NCI-H748 (cell line): ENCODE measurements at regions not wholly inside any gene's neighbourhood (a gene's known extent, or its start where the extent isn't known, plus 50 kb on each side); places are given as distances from the start of the nearest gene placed in this dataset.
A peak's percentile ranks its signal among the peaks of the same experiment; 100 is the strongest.

Experiments used
- DNase-seq: peaks from one replicate; lab custom pipeline; 2025; ENCODE audit not compliant: unreplicated experiment; lab: John Stamatoyannopoulos, UW

DNA sequence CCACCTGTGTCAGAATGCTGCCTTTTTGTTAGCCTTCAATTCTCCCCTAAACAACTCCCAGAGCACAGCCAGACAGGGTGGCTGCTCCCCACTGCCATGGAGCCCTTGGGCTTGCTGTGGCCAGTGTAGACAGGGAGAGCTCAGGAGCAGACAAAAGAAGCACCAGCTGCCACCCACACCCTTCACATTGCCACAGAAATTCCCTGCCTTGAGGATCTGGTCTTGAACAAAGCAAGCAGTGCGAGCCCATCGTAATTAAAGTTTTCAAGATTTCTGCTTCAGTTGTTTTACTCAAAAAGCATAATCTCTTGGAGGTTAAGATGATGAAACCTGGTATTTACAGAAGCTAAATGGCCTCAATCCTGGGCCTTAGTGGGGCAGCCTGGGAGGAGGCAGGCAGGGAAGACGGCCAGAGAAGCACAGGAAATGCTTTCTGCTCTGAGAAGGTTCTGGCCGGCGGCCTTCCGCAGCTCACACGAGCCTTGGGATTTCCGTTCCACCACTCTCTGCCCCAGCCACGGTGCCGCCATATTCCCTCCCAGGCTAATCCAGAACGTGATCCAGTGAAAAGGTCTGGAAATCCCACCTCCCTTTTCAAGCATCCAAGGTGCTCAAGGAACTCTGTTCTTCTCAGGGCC is 535.2 kb downstream of the BCL11B start:
- no peak for DNase-seq

DNA sequence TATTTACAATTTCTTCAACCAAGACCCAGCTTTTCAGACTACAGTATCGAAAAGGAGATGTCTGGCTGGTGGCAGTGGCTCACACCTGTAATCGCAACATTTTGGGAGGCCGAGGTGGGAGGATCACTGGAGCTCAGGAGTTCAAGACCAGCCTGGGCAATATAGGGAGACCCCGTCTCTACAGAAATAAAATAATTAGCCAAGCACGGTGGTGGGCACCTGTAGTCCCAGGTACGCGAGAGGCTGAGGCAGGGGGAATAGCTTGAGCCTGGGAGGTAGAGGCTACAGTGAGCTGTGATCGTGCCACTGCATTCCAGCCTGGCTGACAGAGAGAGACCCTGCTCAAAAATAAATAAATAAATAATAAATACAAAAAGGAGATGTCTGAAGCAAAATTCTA is 530.5 kb downstream of the BCL11B start:
- no peak for DNase-seq

DNA sequence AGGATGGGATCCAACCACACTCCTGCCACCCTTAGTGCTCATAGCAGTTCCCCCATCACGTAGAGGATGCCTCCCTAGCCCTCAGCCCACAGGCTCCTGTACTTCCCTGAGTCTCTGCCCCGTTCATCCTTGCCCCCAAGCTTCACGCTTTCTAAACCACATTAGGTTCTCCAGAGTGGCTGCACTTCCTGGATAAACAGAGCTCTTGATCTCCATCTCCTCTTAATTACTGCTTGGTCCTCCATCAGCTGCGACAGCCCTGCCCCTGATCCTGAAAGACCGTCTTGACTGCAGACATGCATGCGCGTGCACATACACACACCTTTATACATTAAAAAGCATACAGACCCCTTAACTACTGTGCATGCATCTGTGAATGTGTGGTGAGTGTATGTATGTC is 530.0 kb downstream of the BCL11B start:
- DNase-seq = peak; percentile 16

DNA sequence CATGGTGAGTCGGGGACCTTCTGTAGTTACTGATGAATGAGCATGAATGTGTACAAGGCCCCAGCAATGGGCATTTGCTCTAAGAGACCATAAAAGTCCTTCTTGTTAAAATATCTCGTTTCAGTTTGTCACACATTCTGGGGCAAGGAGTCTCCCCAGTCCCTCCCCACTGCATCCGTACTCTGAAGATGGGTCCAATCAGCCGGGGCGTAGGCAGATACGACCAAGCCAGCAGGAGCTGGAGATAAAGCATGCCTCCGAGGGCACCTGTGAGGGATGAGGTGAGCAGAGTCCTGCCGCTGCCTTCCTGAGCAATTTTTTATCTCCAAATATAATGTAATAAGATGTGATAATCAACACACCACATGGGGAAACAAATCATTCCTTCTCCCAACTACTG is 528.5 kb downstream of the BCL11B start:
- no peak for DNase-seq

DNA sequence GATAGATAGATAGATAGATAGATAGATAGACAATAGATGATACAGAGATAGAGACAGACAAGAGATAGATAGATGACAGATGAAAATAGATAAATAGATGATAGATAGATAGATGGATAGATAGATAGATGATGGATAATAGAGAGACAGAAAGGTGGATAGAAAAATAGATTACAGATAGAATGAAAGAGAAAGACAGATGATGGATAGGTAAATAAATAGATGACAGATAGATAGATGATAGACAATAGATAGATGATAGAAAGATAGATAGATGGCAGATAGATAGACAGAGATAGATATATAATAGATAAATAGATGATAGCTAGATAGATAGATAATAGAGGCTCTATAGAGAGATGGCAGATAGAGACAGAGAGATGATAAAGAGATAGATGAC is 523.0 kb downstream of the BCL11B start:
- no peak for DNase-seq

DNA sequence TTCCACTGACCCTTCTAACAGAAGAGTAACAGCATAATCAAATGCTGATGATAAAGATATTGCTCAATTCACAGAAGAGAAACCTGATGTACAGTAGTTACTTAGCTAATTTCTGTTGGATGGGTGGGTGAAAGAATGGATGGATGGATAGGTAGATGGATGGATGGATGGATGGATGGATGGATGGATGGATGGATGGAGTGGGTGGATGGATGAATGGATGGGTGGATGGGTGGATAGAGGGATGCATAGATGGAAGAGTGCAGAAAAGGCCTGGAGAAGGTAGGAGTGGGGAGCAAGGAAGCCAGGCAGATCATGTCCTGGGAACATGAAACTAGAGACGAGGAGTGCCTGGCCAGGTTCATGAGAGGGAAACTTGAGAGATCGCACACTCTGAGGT is 520.9 kb downstream of the BCL11B start:
- DNase-seq = no peak

DNA sequence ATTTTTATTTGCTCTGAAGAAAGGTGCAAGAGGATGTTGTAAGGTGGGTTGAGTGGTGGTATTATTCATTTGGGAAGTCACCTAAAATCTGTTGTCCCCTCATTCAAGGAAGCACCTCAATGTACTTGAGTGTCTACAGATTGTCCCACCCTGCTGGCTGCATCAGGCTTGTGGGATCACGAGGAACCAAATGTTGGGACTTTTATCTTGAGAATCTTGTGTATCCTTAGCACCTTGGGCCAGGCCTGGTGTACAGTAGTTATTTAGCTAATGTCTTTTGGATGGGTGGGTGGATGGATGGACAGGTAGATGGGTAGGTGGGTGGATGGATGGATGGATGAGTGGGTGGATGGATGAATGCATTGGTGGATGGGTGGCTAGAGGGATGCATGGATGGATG is 519.3 kb downstream of the BCL11B start:
- DNase-seq = no peak

DNA sequence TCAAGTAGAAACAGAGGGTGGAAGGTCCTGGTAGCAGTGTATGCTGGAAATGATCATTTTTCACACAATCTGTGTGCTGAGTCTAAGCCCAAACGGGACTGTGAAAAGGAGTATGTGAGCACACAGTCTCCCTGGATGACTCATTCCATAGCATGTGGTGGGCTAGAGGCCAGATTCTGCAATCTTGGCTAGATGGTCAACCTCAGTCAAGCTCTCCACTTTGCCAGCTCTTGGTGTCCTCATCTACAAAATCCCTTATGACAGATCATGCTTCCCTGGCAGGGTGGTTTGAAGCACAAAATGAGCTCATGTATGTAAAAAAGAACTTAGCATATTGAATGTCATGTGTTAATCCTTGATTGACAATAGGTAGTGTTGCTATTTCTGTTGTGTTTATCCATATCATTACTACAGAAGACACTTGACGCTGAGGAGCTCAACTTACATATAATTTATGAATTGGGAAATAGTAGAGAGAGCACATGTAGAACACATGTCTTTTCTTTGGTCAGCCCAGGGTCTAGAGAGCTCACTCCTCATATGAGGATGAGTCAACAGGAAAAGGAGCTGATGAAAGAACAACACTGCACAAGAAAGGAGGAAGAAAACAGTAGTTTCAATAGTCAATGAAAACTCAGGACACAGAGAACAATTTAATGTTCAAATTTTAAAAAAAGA is 517.5 kb downstream of the BCL11B start:
- DNase-seq = no peak

DNA sequence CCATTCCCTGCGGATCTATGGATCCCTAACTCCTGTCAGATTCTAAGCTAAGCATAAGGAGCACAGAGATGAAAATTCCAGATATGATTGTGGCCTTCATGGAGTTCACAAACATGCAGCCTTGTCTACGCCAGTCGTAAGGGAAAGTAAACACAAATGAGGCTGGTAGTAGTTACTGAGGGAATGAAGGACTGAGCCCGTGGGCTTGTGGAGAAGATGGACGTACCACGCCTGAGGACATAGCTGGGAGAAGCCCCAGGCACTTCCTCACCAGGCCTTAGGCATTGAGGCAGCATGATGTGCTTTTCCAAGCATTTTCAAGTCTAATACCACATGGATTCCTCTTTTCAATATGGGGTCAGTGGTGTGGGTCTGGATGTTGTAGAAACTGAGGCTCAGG is 515.2 kb downstream of the BCL11B start:
- no peak for DNase-seq

DNA sequence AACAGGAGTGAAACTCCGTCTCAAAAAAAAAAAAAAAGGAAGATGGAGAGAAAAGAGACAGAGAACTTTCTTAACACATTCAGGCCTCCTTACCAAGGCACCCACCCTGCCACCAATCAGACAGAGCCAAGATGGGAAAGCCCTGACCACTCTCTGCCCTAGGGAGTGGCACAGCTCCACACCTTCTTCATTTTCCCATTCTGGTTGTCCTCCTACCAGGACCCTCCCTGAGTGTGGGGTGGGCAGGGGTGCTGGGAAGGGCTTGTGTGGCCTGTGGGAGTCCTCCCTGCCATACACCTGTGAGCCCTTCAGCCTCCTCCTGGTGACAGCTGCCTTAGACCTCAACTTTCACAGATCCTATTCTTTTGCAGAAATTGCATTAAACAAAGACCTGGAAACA is 513.6 kb downstream of the BCL11B start:
- no peak for DNase-seq

DNA sequence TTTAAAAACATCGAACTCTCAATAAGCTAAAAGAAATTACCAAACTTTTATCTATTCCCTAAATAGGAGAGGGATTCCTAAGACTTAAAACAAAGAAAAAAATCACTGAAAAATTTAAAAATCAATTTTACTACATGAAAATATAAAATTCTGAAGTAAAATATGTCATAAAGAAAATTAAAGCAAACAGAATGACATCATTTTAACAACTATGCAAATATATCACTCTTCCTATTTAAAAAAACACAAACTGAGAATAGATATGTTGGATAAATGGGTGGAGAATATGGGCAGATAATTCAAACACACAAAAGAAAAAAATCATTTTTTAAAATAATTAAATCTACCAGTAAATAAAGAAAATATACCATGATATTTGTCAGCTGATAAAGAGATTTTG is 510.0 kb downstream of the BCL11B start:
- no peak for DNase-seq

DNA sequence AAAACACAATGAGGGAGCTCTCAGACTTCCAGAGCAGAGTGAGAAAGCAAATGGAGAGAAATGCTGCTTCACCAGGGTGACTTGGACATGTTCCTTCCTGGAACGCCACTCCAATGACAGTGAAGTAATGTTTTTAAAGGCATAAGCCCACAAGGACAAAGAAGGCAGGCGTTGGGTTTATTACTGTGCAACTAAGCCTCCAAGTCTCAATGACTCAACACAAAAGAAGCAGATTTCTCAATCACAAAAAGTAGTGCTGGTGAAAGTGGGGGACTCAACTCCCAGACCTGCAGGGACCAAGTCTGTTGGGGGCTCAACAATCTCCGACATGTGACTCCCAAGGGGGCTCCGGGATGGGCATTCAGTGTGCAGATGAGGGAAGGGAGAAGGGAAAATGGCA is 505.2 kb downstream of the BCL11B start:
- DNase-seq = no peak

DNA sequence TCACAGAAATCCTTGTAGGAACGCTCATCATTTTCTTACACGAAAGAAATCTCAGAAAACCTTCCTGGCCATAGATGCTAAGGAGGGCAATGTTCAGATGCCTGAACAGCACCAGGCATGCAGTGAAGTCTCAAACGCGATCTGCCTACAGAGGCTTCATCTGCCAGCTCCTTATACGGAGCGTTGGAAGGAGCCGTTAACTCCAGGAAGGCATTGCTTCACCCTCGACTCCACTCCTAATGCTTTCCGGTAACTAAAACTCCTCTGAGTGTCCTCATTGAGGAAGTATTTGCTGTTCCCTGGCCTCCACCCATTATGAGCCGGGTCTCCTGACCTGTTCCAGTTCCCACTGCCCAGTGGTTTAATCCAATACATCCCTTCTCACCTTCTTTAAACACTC is 502.7 kb downstream of the BCL11B start:
- no peak for DNase-seq

DNA sequence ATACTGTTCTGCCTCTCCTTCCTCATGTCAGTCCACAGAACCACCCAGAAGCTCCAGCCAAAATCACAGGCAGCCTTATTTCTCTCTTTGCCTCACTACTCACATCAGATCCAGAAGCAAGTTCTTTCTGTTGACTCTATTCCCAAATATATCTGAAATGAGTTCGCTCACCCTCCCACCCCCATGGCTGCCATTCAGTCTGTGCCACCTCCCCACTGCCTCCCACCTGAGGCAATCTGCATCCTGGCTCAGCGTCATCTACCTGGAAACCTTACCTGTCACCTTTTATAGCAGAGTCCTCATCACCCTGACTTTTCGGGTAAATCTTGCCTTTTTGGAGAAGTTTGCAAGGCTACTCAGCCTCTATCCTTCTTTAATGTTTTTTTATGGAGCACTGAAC is 501.8 kb downstream of the BCL11B start:
- DNase-seq = no peak

DNA sequence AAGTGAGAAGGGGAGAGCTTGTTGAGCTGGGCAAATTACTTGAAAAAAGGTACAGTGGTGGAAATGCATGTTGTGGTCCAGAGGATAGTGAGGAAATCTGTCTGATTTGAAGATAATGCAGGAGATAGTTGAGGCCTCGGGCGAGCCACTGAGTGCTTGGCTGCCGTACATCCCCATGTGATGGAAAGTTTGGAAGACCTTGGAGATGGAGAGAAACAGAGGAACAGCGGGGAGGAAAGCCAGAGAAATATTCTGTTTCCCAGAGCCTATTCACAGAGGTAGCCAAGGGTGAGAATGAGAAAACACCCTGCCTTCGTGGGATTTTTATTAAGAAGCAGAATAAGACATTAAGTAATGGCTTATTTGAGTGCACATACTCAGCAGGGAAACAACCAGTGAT is 498.2 kb downstream of the BCL11B start:
- DNase-seq = no peak

DNA sequence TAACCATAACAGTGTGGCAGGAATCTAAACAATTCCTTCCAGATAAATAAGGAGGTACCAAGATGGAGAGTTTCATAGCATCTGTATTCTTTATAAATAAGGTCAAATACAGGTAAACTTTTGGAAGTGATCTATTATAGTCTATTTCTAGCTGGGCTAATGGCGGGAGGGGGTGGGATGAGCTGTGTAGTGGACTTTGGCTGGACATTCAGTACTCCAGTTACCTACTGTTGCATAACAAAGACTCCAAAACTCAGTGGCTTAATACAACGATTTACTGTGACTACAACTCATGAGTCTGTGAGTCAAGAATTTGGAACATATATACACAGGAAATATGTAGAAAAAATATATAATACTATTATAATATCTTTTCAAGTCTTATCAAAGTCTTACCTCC is 496.1 kb downstream of the BCL11B start:
- no peak for DNase-seq

DNA sequence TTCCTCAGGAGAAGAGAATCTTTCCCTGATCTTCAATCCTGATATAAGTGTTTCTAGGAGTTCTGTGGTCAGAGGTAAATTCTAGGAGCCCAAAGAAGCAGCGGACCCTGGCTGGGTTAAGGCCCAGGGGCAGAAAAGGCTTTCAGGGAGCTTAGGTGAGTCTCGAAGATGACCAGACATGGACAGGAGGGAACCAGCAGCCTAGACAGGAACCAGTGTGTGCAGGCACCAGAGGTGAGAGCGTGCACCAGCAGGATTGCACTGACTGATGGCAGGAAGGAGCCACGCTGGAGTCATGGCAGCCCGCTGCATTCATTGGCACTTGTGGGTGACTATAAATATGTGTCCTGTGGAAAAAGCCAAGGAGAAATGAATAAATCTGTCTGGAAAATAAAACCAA is 489.9 kb downstream of the BCL11B start:
- DNase-seq = no peak

DNA sequence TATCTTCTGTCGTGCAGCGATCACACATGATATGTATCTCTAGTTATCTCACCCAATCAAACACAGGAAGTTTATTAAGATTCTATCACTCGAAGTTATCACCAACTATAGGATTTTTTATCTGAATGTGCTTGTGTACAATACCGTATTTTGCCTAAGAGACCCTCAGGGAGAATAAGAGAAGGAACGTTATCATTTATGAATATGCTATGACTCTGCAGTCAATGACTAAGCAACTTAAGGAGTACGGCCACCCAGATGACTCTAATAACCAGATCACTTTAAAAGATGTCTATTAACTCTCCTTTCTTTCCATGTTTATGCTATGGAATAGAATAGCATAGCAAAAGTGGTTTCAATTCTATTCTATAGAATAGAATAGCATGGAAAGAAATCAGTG is 486.4 kb downstream of the BCL11B start:
- no peak for DNase-seq

DNA sequence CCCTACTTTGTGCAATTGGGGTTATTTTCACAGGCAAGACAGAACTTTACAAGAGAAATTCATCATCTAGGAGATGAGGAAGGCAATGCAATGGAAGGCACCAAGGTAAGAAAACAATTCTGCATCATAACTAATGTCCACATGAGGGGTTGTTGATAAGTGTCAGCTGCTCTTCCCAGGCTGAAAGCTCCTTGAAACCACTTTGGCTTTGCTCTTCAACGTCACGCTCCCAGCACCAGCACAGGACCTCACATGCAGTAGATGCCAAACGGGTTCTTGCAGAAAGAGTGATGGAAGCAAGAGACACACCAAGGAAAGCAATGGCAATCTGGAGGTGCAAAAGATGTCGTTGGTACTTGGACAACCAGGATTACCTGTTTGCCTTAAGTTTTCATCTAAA is 485.5 kb downstream of the BCL11B start:
- DNase-seq = no peak

DNA sequence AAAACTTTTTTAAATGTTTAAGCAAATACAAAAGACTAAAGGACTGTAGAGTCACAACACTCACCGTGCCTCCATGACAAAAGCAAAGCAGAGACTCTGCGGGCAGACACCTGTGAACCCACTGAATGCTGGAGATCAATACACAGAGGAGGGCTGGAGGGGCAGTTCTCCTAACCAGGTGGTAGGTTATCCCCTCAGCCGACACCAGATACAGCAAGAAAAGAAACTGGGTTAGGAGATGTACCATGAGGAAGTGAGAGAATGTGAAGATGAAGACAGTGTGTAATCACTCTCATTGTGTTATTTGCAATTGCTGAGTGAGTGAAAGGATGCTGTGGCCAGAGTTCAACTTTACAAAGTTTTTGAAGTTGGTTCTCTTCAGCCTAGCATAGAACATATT is 480.3 kb downstream of the BCL11B start:
- DNase-seq = no peak

DNA sequence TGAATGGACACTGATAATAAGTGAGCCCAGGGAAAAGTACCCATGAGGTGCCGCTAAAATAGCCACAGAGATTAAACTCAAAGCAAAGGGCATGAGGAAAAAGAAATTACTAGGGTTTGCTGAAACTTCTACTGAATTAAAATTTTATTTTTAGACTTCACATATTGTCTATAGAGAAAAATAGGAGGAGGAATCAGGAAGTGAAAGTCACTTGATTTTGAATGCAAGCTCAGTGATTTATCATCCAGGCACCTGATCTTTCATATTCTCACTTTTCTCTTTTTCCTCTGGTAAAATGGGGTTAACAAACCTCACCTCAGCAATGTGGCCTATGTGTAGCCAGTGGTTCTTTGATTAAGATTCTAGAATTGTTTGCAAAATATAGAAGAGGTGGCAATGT is 479.8 kb downstream of the BCL11B start:
- DNase-seq = no peak

DNA sequence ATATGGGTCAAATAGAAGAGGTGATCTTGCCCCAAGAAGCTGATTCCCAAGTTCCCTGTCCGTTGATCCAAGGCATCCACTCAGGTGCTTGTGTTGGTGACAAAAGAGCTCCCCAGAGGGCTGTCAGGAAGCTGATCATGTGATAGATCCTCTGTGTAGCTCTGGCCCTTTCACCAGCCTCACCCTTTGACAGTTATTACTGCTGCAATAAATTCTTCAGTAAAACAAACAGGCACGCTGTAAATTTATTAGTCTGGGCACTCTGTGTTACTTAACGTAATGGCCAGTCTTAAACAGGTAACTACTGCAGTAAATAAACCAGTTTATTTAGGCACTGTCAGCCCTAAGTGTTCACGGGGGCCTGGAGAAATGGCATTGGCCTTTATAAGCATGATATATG is 473.9 kb downstream of the BCL11B start:
- peak; percentile 95 for DNase-seq

DNA sequence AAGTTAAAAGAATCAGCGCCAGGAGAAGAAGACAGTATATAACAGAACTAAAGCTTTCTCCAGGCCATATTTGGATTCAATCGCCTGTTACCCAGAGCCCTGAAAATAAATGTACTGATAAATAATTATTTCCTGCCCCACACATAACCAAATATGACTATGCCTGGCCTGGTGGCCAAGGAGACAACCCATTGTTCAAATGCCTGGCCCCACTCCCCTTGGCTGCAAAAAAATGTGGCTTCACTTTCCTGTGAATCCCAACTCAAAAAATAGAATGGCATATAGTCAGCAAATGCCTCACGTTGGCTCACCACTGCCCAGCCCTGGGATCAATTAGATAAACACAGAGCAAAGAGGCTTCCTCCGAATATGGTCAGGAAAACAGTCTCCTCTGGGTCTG is 472.1 kb downstream of the BCL11B start:
- DNase-seq = no peak
